ENCODE measurements at regions not wholly inside any gene's neighbourhood (a gene's known extent, or its start where the extent isn't known, plus 50 kb on each side); places are given as distances from the start of the nearest gene placed in this dataset.

- TF ChIP-seq REST (IDR thresholded peaks at IDR 0.05; ENCODE audit: borderline replicate concordance) (no peak), REST (CRISPR knock-in tag; IDR thresholded peaks at IDR 0.05; ENCODE audit: low read depth) (no peak), KDM2B (CRISPR knock-in tag; IDR thresholded peaks at IDR 0.05) (no peak), ELF4 (CRISPR knock-in tag; IDR thresholded peaks at IDR 0.05) (no peak), XRCC5 (IDR thresholded peaks at IDR 0.05; ENCODE audit: low read depth, low read length) (0 out of 2 replicates have a peak, but pooled peaks have one; percentile 16), TAF9B (IDR thresholded peaks at IDR 0.05; ENCODE audit: partially characterized antibody) (no peak), ZNF395 (CRISPR knock-in tag; IDR thresholded peaks at IDR 0.05) (no peak), PKNOX1 (IDR thresholded peaks at IDR 0.05) (peak; percentile 41; the same call in 1 of the 2 replicates), ATF2 (CRISPR knock-in tag; IDR thresholded peaks at IDR 0.05) (no peak), RFX5 (IDR thresholded peaks at IDR 0.05; ENCODE audit: low read depth, low read length) (no peak), KLF10 (CRISPR knock-in tag; IDR thresholded peaks at IDR 0.05) (no peak), CBX3 (IDR thresholded peaks at IDR 0.05; ENCODE audit: borderline replicate concordance in 1 of 2, low read length in 2 of 2) (0 out of 3 replicates have a peak, but pooled peaks of 1 of the 2 experiments have one; percentile 55), PREB (CRISPR knock-in tag; IDR thresholded peaks at IDR 0.05) (no peak), ZNF707 (CRISPR knock-in tag; conservative IDR thresholded peaks at IDR 0.05) (no peak), ZKSCAN3 (CRISPR knock-in tag; IDR thresholded peaks at IDR 0.05) (no peak)
Measured at GRCh38 chr2:121897335-121897970, 142.0 kb downstream of the TSN start (continued).
